HG03354 (cell line): ENCODE measurements at regions not wholly inside any gene's neighbourhood (a gene's known extent, or its start where the extent isn't known, plus 50 kb on each side); places are given as distances from the start of the nearest gene placed in this dataset.

Experiments
- ATAC-seq: cut with Tn5 transposase; IDR thresholded peaks from one replicate; pipeline ENCODE4 v1.9.1; 2021; ENCODE audit warnings: mild to moderate bottlenecking; ENCODE audit not compliant: unreplicated experiment, poor library complexity, severe bottlenecking

- no peak for ATAC-seq
These were observed 64.3 kb upstream of the CDKN3 start for GRCh38 chr14:54332490-54332889.

GRCh38 chr14:54333511-54333910, 63.3 kb upstream of the CDKN3 start:
- no peak for ATAC-seq

- no peak for ATAC-seq
These were observed 61.1 kb upstream of the CDKN3 start for GRCh38 chr14:54335569-54336155.

- no peak for ATAC-seq
These were observed 59.5 kb upstream of the CDKN3 start for GRCh38 chr14:54337314-54337713.

GRCh38 chr14:54338696-54339317, 58.0 kb upstream of the CDKN3 start:
- no peak for ATAC-seq

- ATAC-seq: no peak
These were observed 57.0 kb upstream of the CDKN3 start for GRCh38 chr14:54339771-54340170.

GRCh38 chr14:54342806-54343205, 54.0 kb upstream of the CDKN3 start:
- ATAC-seq: no peak

- ATAC-seq: no peak
These were observed 53.3 kb upstream of the CDKN3 start for GRCh38 chr14:54343272-54344121.

GRCh38 chr14:54344445-54344844, 52.4 kb upstream of the CDKN3 start:
- ATAC-seq: no peak

GRCh38 chr14:54346257-54346656, 50.5 kb upstream of the CDKN3 start:
- no peak for ATAC-seq
